HFF-Myc (cell line): ENCODE measurements at regions not wholly inside any gene's neighbourhood (a gene's known extent, or its start where the extent isn't known, plus 50 kb on each side); places are given as distances from the start of the nearest gene placed in this dataset.

Experiments
- DNase-seq: peaks from one replicate; pipeline ENCODE4 v3.0.0-alpha.2; 2011; ENCODE audit warnings: low read depth; ENCODE audit errors: extremely low read depth
- H3K4me3 ChIP-seq: replicated peaks from 2 replicates; pipeline ENCODE4 v1.5.1; 2011; ENCODE audit warnings: low read depth, mild to moderate bottlenecking, control low read depth, low read length
- CTCF ChIP-seq: IDR thresholded peaks from 2 replicates; pipeline ENCODE4 v1.5.1; 2012; ENCODE audit warnings: mild to moderate bottlenecking, low read depth, low read length, control low read depth; ENCODE audit errors: missing control alignments

DNA sequence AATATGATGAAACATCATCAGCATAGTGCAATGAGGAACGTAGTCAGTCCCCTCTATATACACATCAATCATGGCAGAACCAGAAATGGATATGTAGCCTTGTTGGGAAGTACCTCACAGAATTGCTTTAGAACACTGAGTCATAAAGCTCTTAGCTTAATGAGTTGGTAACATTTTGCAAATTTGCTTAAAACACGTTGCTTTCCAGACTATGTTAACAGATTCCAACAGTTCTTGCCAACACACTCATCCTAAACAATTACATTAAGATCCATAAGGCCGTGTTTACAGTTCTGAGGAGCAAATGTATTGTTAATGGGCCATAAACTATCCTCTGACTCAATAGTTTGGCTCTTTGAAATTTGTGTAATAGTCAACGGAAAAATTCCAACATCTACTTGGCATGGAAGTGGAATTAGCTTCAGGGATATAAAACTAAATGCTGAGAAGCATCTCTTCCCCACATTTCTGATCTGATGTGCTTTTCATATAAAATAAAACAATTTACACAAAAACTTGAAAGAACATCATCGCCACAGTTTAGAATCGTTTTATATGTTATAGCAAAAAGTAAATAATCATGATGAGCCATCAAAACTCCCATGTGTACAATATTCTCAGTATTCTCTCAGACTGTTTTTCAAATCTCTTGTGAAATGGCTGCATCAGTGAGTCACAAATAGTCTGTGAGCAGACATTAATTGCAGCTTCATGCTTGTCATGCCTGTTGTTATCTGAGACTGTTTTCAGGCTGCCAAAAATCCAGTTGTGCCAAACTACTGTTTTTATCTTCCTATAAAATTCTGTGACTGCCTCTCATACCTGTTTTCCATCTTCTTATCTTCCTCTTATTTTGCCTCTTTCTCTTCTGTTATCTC lies 291.9 kb downstream of the COX7C start:
- TF ChIP-seq CTCF: no peak
- peak; percentile 62 for DNase-seq

DNA sequence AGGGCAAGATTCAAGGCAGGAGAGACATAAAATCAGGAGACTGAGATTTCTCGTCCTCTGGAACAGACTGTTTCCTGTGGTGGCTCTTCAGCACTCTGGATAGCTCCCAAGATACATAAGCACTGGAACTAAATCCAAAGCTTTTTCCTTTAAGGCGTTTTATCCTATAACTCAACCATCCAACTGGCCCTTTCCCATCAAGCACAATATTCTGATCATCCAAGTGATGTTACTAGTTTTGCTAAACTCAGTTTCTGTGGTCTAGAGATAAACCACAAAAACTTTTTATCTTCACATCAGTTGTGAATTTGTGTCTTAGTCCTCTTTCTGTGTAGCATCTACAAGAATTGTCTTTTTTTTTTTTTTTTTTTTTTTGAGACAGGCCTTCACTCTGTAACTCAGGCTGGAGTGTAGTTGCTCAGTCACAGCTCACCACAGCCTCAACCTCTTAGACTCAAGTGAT lies 299.4 kb downstream of the COX7C start:
- TF ChIP-seq CTCF: no peak
- DNase-seq: peak; percentile 16
- no peak overlapping the region for H3K4me3 ChIP-seq

More for the DNA sequence above, 291.9 kb downstream of the COX7C start:
- H3K4me3 ChIP-seq: no peak overlapping the region

- H3K4me3 ChIP-seq: no peak overlapping the region
- no peak for TF ChIP-seq CTCF
- DNase-seq: no peak
These were observed 300.5 kb downstream of the COX7C start for GRCh38 chr5:86918246-86918645.

DNA sequence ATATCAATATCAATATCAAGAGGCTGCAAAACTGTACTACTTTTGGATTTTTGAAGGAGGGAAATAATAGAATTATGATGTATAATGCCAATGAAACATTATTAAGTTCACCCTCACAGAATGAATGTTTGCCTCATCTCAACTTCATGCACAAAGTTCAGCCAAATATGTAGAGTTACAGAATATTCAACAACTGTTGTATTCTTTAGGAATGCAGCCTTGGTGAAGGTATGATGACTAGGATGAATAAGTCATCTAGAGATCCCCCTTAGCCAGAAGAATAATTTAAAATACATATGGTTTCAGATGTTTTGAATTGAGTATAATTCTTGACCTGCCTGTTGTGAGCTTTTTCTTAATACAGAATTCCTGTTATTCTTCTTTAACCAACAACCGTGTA lies 308.3 kb downstream of the COX7C start:
- no peak for DNase-seq
- no peak overlapping the region for H3K4me3 ChIP-seq
- no peak for TF ChIP-seq CTCF

GRCh38 chr5:86929123-86929766 lies 311.5 kb downstream of the COX7C start:
- no peak for DNase-seq
- no peak for TF ChIP-seq CTCF
- H3K4me3 ChIP-seq: no peak overlapping the region

DNA sequence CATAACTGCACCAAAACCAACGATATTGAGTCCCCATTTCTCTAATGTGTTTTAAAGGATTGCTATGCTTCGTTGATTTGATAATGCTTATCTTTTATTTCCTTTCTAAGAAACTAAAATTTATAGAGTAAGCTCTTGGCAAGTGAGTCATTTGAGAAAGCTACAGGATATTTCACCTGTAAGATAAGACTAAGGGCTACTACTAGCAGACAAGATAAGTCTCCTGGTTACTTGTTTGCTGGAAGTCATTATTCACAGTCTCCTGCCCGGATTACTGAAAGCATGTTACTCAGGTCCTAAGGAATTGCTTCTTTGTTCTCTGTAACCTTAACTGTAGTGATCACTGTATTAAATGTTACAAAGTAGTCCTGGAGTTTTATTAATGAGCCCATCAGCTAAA lies 315.9 kb upstream of the RASA1 start:
- DNase-seq: no peak
- no peak overlapping the region for H3K4me3 ChIP-seq
- TF ChIP-seq CTCF: no peak
